HL-60 (cell line): ENCODE measurements at regions not wholly inside any gene's neighbourhood (a gene's known extent, or its start where the extent isn't known, plus 50 kb on each side); places are given as distances from the start of the nearest gene placed in this dataset.

Source experiments
- DNase-seq, 2 experiments: peaks; one replicate each; pipeline ENCODE4 v3.0.0-alpha.2; 2010 to 2020; ENCODE audit warnings: low read depth in 1 of 2, low spot score in 1 of 2
- H3K27ac ChIP-seq: fragments of 250-450 bp; sonication (Bioruptor Pico); replicated peaks from 2 replicates; pipeline ENCODE4 v1.5.1; 2020; ENCODE audit warnings: mild to moderate bottlenecking, moderate library complexity
- H3K27me3 ChIP-seq: fragments of 250-450 bp; sonication (Bioruptor Pico); 2 replicates; pipeline ENCODE4 v1.5.1; 2021; ENCODE audit warnings: mild to moderate bottlenecking, moderate library complexity; ENCODE audit not compliant: insufficient read depth, poor library complexity, severe bottlenecking
- H3K4me3 ChIP-seq: replicated peaks from 2 replicates; pipeline ENCODE4 v1.5.1; 2011; ENCODE audit warnings: mild to moderate bottlenecking, control low read depth, low read length; ENCODE audit not compliant: insufficient read depth
- GABPA ChIP-seq: IDR thresholded peaks from 2 replicates; pipeline ENCODE4 v1.6.1; 2012; ENCODE audit warnings: low read depth
- POLR2AphosphoS5 ChIP-seq: IDR thresholded peaks from 2 replicates; pipeline ENCODE4 v1.6.1; 2012; ENCODE audit warnings: low read depth
- SPI1 ChIP-seq: IDR thresholded peaks from 2 replicates; pipeline ENCODE4 v1.6.1; 2012; ENCODE audit warnings: low read depth, mild to moderate bottlenecking, borderline replicate concordance
- TF ChIP-seq, protein P1 (sequence below): IDR thresholded peaks from 2 replicates; pipeline ENCODE4 v1.6.1; 2012; ENCODE audit warnings: low read depth; ENCODE audit not compliant: insufficient replicate concordance
- TF ChIP-seq, protein P2 (sequence below): IDR thresholded peaks from one replicate; pipeline ENCODE4 v1.5.1; 2011; ENCODE audit warnings: low read length, control low read depth, inconsistent platforms; ENCODE audit not compliant: insufficient read depth

DNA sequence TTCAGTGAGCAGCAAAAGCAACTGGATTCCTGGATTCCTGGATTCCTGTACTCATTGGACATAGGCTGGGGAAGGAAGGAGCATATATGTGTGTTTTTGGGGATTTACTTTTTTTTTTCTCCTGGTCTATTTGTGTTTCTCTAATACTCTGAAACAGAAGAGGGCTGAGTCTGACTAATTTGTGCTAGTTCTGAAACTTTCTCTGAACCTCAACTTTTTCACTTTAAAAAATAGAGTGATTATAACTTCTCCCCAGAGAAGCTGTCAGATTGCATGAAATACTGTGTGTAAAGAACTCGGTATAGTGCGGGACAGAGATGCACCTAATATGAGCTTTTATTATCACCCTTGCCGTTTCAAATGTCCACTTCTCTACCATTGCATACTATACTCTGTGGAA lies 529.5 kb downstream of the TMTC2 start:
- no peak for DNase-seq
- Histone ChIP-seq H3K27ac (no peak overlapping the region), H3K27me3 (no peaks in the 10 kb centered on the region), H3K4me3 (no peak overlapping the region)
- TF ChIP-seq, protein P1, sequence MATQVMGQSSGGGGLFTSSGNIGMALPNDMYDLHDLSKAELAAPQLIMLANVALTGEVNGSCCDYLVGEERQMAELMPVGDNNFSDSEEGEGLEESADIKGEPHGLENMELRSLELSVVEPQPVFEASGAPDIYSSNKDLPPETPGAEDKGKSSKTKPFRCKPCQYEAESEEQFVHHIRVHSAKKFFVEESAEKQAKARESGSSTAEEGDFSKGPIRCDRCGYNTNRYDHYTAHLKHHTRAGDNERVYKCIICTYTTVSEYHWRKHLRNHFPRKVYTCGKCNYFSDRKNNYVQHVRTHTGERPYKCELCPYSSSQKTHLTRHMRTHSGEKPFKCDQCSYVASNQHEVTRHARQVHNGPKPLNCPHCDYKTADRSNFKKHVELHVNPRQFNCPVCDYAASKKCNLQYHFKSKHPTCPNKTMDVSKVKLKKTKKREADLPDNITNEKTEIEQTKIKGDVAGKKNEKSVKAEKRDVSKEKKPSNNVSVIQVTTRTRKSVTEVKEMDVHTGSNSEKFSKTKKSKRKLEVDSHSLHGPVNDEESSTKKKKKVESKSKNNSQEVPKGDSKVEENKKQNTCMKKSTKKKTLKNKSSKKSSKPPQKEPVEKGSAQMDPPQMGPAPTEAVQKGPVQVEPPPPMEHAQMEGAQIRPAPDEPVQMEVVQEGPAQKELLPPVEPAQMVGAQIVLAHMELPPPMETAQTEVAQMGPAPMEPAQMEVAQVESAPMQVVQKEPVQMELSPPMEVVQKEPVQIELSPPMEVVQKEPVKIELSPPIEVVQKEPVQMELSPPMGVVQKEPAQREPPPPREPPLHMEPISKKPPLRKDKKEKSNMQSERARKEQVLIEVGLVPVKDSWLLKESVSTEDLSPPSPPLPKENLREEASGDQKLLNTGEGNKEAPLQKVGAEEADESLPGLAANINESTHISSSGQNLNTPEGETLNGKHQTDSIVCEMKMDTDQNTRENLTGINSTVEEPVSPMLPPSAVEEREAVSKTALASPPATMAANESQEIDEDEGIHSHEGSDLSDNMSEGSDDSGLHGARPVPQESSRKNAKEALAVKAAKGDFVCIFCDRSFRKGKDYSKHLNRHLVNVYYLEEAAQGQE, result no peak
- TF ChIP-seq, protein P2, sequence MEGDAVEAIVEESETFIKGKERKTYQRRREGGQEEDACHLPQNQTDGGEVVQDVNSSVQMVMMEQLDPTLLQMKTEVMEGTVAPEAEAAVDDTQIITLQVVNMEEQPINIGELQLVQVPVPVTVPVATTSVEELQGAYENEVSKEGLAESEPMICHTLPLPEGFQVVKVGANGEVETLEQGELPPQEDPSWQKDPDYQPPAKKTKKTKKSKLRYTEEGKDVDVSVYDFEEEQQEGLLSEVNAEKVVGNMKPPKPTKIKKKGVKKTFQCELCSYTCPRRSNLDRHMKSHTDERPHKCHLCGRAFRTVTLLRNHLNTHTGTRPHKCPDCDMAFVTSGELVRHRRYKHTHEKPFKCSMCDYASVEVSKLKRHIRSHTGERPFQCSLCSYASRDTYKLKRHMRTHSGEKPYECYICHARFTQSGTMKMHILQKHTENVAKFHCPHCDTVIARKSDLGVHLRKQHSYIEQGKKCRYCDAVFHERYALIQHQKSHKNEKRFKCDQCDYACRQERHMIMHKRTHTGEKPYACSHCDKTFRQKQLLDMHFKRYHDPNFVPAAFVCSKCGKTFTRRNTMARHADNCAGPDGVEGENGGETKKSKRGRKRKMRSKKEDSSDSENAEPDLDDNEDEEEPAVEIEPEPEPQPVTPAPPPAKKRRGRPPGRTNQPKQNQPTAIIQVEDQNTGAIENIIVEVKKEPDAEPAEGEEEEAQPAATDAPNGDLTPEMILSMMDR, result no peak
- no peak for TF ChIP-seq SPI1
- TF ChIP-seq POLR2AphosphoS5, result no peak
- no peak for TF ChIP-seq GABPA

DNA sequence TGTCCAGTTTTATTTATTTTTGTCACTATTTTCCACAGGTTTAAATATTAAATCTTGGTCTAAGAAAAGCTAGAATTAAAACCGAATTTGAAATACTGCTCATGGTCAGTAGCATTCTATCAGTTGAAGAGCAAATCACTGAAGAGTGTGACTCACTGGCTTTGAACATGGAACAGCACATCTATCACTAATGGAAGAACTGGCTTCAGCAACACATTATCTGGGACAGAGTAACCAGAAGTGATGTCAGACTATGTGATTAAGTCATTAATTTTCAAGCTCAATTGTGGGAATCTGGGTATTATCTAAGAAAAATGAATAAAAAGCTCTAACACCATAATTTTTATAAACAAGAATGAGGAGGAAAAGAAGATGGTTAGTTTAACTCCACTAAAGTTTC lies 527.5 kb downstream of the TMTC2 start:
- no peak for DNase-seq
- Histone ChIP-seq H3K27me3 (no peaks in the 10 kb centered on the region), H3K4me3 (no peak overlapping the region), H3K27ac (no peak overlapping the region)
- TF ChIP-seq POLR2AphosphoS5 (no peak), GABPA (no peak), SPI1 (no peak)
- TF ChIP-seq, protein P2, result no peak
- TF ChIP-seq, protein P1, result no peak

DNA sequence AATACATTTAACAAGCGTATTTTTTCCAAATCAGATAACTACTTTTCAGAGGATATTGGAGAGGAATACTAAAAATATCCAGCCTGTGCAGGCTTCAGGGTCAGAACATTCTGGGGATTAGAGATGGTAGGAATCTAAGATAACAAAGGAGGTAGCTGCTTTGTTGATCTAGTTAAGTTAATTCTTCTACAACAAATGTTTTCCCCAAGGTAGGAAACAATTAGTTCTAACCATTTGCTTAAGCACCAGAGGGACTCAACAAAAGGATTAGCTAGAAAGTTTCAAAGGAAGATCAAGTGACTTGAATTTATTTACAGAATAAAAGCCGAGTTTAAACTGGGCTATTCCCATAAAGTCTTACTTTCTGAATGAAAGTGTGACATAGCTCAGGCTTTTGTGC lies 524.2 kb downstream of the TMTC2 start:
- Histone ChIP-seq H3K27ac (no peak overlapping the region), H3K27me3 (no peaks in the 10 kb centered on the region), H3K4me3 (no peak overlapping the region)
- TF ChIP-seq, protein P1, result no peak
- no peak for TF ChIP-seq GABPA
- TF ChIP-seq SPI1, result no peak
- TF ChIP-seq POLR2AphosphoS5, result no peak
- TF ChIP-seq, protein P2, result no peak
- no peak for DNase-seq
